Esophagus squamous epithelium (tissue), 4 donors: ENCODE measurements at regions not wholly inside any gene's neighbourhood (a gene's known extent, or its start where the extent isn't known, plus 50 kb on each side); places are given as distances from the start of the nearest gene placed in this dataset.

Experiments used
- CTCF ChIP-seq, 6 experiments: fragments of 450-650 bp in 4 of 6; fragments of 200-600 bp in 2 of 6; sonication (generic) in 2 of 6; IDR thresholded peaks; one replicate each; pipeline ENCODE4 v1.5.1; 2016 to 2019; ENCODE audit warnings: antibody characterized with exemption in 6 of 6, mild to moderate bottlenecking in 4 of 6, moderate library complexity in 4 of 6
- POLR2A ChIP-seq, 4 donors: fragments of 450-650 bp; IDR thresholded peaks; one replicate each; pipeline ENCODE4 v1.6.1; 2017; ENCODE audit warnings: antibody characterized with exemption in 4 of 4, mild to moderate bottlenecking in 4 of 4, moderate library complexity in 3 of 4

GRCh38 chr16:80226499-80226898 lies 314.3 kb upstream of the DYNLRB2 start:
- TF ChIP-seq POLR2A (IDR thresholded peaks at IDR 0.05) (no peak), CTCF (IDR thresholded peaks at IDR 0.05) (no peak)
